HepG2 (cell line): ENCODE measurements at regions not wholly inside any gene's neighbourhood (a gene's known extent, or its start where the extent isn't known, plus 50 kb on each side); places are given as distances from the start of the nearest gene placed in this dataset.
A peak's percentile ranks its signal among the peaks of the same experiment; 100 is the strongest.

Source experiments
- BRCA1 ChIP-seq: sonication (generic); formaldehyde crosslinking; IDR thresholded peaks from 2 replicates; pipeline ENCODE4 v1.4.0; 2020; ENCODE audit warnings: missing genetic modification reagents
- CEBPB ChIP-seq: IDR thresholded peaks from 2 replicates; pipeline ENCODE4 v1.6.1; 2011; ENCODE audit warnings: low read depth, low read length, improper control_type of control experiment, borderline replicate concordance
- HDAC6 ChIP-seq: fragments of 200-600 bp; sonication (generic); IDR thresholded peaks from 2 replicates; pipeline ENCODE4 v1.7.0; 2017; ENCODE audit warnings: mild to moderate bottlenecking, antibody characterized with exemption, low read length, low read depth
- HMGXB3 ChIP-seq: sonication (generic); formaldehyde crosslinking; IDR thresholded peaks from 2 replicates; pipeline ENCODE4 v1.4.0; 2020; ENCODE audit warnings: missing genetic modification reagents, borderline replicate concordance
- HNRNPUL1 ChIP-seq: fragments of 200-400 bp; formaldehyde crosslinking; IDR thresholded peaks from 2 replicates; pipeline ENCODE4 v1.6.1; 2017; ENCODE audit warnings: low read depth, mild to moderate bottlenecking, low read length, moderate library complexity
- KDM5A ChIP-seq: fragments of 200-600 bp; sonication (generic); IDR thresholded peaks from 2 replicates; pipeline ENCODE4 v1.7.0; 2018; ENCODE audit warnings: antibody characterized with exemption, mild to moderate bottlenecking, low read length, borderline replicate concordance
- MAFK ChIP-seq, 2 experiments: IDR thresholded peaks in 1 of 2; conservative IDR thresholded peaks in 1 of 2; 2 replicates each; pipeline ENCODE4 v1.6.1; 2011; ENCODE audit warnings: improper control_type of control experiment in 2 of 2, low read length in 2 of 2
- MIXL1 ChIP-seq: IDR thresholded peaks from 2 replicates; pipeline ENCODE4 v1.6.1; 2016
- NFIB ChIP-seq: sonication (generic); formaldehyde crosslinking; IDR thresholded peaks from 2 replicates; pipeline ENCODE4 v1.9.0; 2021; ENCODE audit warnings: missing genetic modification reagents, mild to moderate bottlenecking, borderline replicate concordance
- NFYB ChIP-seq: sonication (generic); formaldehyde crosslinking; IDR thresholded peaks from 2 replicates; pipeline ENCODE4 v1.4.0; 2020; ENCODE audit warnings: missing genetic modification reagents
- NKX3-1 ChIP-seq: sonication (generic); formaldehyde crosslinking; IDR thresholded peaks from 2 replicates; pipeline ENCODE4 v1.5.0; 2020; ENCODE audit warnings: missing genetic modification reagents
- NR2C2 ChIP-seq: sonication (generic); formaldehyde crosslinking; IDR thresholded peaks from 2 replicates; pipeline ENCODE4 v1.4.0; 2020; ENCODE audit warnings: missing genetic modification reagents, mild to moderate bottlenecking, moderate library complexity, borderline replicate concordance
- SMAD3 ChIP-seq: sonication (generic); formaldehyde crosslinking; IDR thresholded peaks from 2 replicates; pipeline ENCODE4 v1.4.0; 2020; ENCODE audit warnings: missing genetic modification reagents
- SOX6 ChIP-seq, 2 experiments: fragments of 450-650 bp in 1 of 2; sonication (generic) in 1 of 2; formaldehyde crosslinking in 1 of 2; IDR thresholded peaks; 2 replicates each; pipeline versions ENCODE4 v1.4.0 to v1.6.1; 2017 to 2020; ENCODE audit warnings: antibody characterized with exemption in 1 of 2, mild to moderate bottlenecking in 1 of 2, missing genetic modification reagents in 1 of 2
- TFAP4 ChIP-seq: sonication (generic); IDR thresholded peaks from 2 replicates; pipeline ENCODE4 v1.6.1; 2016; ENCODE audit warnings: low read depth, borderline replicate concordance
- ZNF3 ChIP-seq: IDR thresholded peaks from 2 replicates; pipeline ENCODE4 v1.7.0; 2017; ENCODE audit warnings: inconsistent platforms
- TF ChIP-seq, protein P1 (sequence below): sonication (generic); formaldehyde crosslinking; IDR thresholded peaks from 2 replicates; pipeline ENCODE4 v1.4.0; 2020; ENCODE audit warnings: missing genetic modification reagents, mild to moderate bottlenecking, borderline replicate concordance
- TF ChIP-seq, protein P2 (sequence below): sonication (generic); formaldehyde crosslinking; IDR thresholded peaks from 2 replicates; pipeline ENCODE4 v1.5.0; 2020; ENCODE audit warnings: mild to moderate bottlenecking, missing genetic modification reagents

GRCh38 chr1:4270651-4271337 is 370.7 kb upstream of the C1orf174 start (continued):
- TF ChIP-seq TFAP4 (no peak; the same call in 1 of the 2 replicates), BRCA1 (CRISPR knock-in tag) (no peak), HNRNPUL1 (no peak), SOX6 (IDR thresholded peaks at IDR 0.05) (no peak), SOX6 (CRISPR knock-in tag; IDR thresholded peaks at IDR 0.05) (peak; percentile 41; the same call in 1 of the 2 replicates), MIXL1 (CRISPR knock-in tag) (peak; percentile 42; the same call in 1 of the 2 replicates), CEBPB (peak; percentile 75; the same call in 1 of the 2 replicates), NFIB (CRISPR knock-in tag) (no peak), MAFK (conservative IDR thresholded peaks at IDR 0.05 in 1 of 2, IDR thresholded peaks at IDR 0.05 in 1 of 2; ENCODE audit: low read length in 2 of 2) (no peak), NFYB (CRISPR knock-in tag) (no peak), ZNF3 (CRISPR knock-in tag) (no peak), NKX3-1 (CRISPR knock-in tag) (no peak), HDAC6 (no peak), KDM5A (no peak), NR2C2 (CRISPR knock-in tag) (no peak), SMAD3 (CRISPR knock-in tag) (no peak), HMGXB3 (CRISPR knock-in tag) (no peak)
- TF ChIP-seq, protein P1, sequence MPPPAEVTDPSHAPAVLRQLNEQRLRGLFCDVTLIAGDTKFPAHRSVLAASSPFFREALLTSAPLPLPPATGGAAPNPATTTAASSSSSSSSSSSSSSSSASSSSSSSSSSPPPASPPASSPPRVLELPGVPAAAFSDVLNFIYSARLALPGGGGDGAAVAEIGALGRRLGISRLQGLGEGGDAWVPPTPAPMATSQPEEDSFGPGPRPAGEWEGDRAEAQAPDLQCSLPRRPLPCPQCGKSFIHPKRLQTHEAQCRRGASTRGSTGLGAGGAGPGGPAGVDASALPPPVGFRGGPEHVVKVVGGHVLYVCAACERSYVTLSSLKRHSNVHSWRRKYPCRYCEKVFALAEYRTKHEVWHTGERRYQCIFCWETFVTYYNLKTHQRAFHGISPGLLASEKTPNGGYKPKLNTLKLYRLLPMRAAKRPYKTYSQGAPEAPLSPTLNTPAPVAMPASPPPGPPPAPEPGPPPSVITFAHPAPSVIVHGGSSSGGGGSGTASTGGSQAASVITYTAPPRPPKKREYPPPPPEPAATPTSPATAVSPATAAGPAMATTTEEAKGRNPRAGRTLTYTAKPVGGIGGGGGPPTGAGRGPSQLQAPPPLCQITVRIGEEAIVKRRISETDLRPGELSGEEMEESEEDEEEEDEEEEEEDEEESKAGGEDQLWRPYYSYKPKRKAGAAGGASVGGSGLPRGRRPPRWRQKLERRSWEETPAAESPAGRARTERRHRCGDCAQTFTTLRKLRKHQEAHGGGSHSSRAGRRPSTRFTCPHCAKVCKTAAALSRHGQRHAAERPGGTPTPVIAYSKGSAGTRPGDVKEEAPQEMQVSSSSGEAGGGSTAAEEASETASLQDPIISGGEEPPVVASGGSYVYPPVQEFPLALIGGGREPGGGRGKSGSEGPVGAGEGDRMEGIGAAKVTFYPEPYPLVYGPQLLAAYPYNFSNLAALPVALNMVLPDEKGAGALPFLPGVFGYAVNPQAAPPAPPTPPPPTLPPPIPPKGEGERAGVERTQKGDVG (CRISPR knock-in tag): peak; percentile 55; the same call in 1 of the 2 replicates
- TF ChIP-seq, protein P2, sequence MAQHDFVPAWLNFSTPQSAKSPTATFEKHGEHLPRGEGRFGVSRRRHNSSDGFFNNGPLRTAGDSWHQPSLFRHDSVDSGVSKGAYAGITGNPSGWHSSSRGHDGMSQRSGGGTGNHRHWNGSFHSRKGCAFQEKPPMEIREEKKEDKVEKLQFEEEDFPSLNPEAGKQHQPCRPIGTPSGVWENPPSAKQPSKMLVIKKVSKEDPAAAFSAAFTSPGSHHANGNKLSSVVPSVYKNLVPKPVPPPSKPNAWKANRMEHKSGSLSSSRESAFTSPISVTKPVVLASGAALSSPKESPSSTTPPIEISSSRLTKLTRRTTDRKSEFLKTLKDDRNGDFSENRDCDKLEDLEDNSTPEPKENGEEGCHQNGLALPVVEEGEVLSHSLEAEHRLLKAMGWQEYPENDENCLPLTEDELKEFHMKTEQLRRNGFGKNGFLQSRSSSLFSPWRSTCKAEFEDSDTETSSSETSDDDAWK (CRISPR knock-in tag): no peak
